ENCODE measurements at regions not wholly inside any gene's neighbourhood (a gene's known extent, or its start where the extent isn't known, plus 50 kb on each side); places are given as distances from the start of the nearest gene placed in this dataset.

GRCh38 chr1:234881893-234882771 lies 246.5 kb downstream of the TOMM20 start:
- Histone ChIP-seq H3K4me3 (ENCODE audit: low read depth in 1 of 2, low read length in 2 of 2) (no peak overlapping the region), H3K27ac (ENCODE audit: low read depth, low read length) (no peak overlapping the region), H3K36me3 (ENCODE audit: control insufficient read depth in 1 of 2, insufficient read depth in 2 of 2, low read length in 2 of 2) (no peaks in the 10 kb centered on the region), H3K9me3 (ENCODE audit: control insufficient read depth in 1 of 2, low read length in 2 of 2) (no peaks in the 10 kb centered on the region), H3K4me1 (ENCODE audit: control insufficient read depth in 1 of 2, insufficient read depth in 2 of 2, low read length in 2 of 2) (peaks cover 32 to 42% of the 10 kb centered on the region in 2 donors), H3K9ac (ENCODE audit: low read depth in 1 of 2, low read length in 2 of 2) (no peak overlapping the region), H3K27me3 (ENCODE audit: control insufficient read depth in 1 of 2, insufficient read depth in 2 of 2, low read length in 2 of 2) (no peaks in the 10 kb centered on the region)

- no peak overlapping the region for H3K4me3 ChIP-seq (ENCODE audit: low read depth in 1 of 2, low read length in 2 of 2)
- H3K27ac ChIP-seq (ENCODE audit: low read depth, low read length), result no peak overlapping the region
- no peaks in the 10 kb centered on the region for H3K36me3 ChIP-seq (ENCODE audit: control insufficient read depth in 1 of 2, insufficient read depth in 2 of 2, low read length in 2 of 2)
- no peaks in the 10 kb centered on the region for H3K27me3 ChIP-seq (ENCODE audit: control insufficient read depth in 1 of 2, insufficient read depth in 2 of 2, low read length in 2 of 2)
- peaks cover 51% of the 10 kb centered on the region in 2 donors for H3K4me1 ChIP-seq (ENCODE audit: control insufficient read depth in 1 of 2, insufficient read depth in 2 of 2, low read length in 2 of 2)
- no peaks in the 10 kb centered on the region for H3K9me3 ChIP-seq (ENCODE audit: control insufficient read depth in 1 of 2, low read length in 2 of 2)
- H3K9ac ChIP-seq (ENCODE audit: low read depth in 1 of 2, low read length in 2 of 2), result no peak overlapping the region
Measured at GRCh38 chr1:234879147-234880080, 249.2 kb downstream of the TOMM20 start.

- H3K4me3 ChIP-seq (ENCODE audit: low read depth in 1 of 2, low read length in 2 of 2), result no peak overlapping the region
- no peak overlapping the region for H3K9ac ChIP-seq (ENCODE audit: low read depth in 1 of 2, low read length in 2 of 2)
- no peaks in the 10 kb centered on the region for H3K36me3 ChIP-seq (ENCODE audit: control insufficient read depth in 1 of 2, insufficient read depth in 2 of 2, low read length in 2 of 2)
- H3K27me3 ChIP-seq (ENCODE audit: control insufficient read depth in 1 of 2, insufficient read depth in 2 of 2, low read length in 2 of 2), result no peaks in the 10 kb centered on the region
- no peak overlapping the region for H3K27ac ChIP-seq (ENCODE audit: low read depth, low read length)
- H3K4me1 ChIP-seq (ENCODE audit: control insufficient read depth in 1 of 2, insufficient read depth in 2 of 2, low read length in 2 of 2), result peaks cover 58 to 63% of the 10 kb centered on the region in 2 donors
- no peaks in the 10 kb centered on the region for H3K9me3 ChIP-seq (ENCODE audit: control insufficient read depth in 1 of 2, low read length in 2 of 2)
Measured at GRCh38 chr1:234878288-234878687, 250.3 kb downstream of the TOMM20 start.

- Histone ChIP-seq H3K4me1 (ENCODE audit: control insufficient read depth in 1 of 2, insufficient read depth in 2 of 2, low read length in 2 of 2) (peaks cover 58 to 66% of the 10 kb centered on the region in 2 donors), H3K9me3 (ENCODE audit: control insufficient read depth in 1 of 2, low read length in 2 of 2) (no peaks in the 10 kb centered on the region), H3K27me3 (ENCODE audit: control insufficient read depth in 1 of 2, insufficient read depth in 2 of 2, low read length in 2 of 2) (no peaks in the 10 kb centered on the region), H3K4me3 (ENCODE audit: low read depth in 1 of 2, low read length in 2 of 2) (no peak overlapping the region), H3K27ac (ENCODE audit: low read depth, low read length) (no peak overlapping the region), H3K36me3 (ENCODE audit: control insufficient read depth in 1 of 2, insufficient read depth in 2 of 2, low read length in 2 of 2) (no peaks in the 10 kb centered on the region), H3K9ac (ENCODE audit: low read depth in 1 of 2, low read length in 2 of 2) (no peak overlapping the region)
Measured at GRCh38 chr1:234877761-234878160, 250.9 kb downstream of the TOMM20 start.

- H3K36me3 ChIP-seq (ENCODE audit: control insufficient read depth in 1 of 2, insufficient read depth in 2 of 2, low read length in 2 of 2), result no peaks in the 10 kb centered on the region
- H3K27me3 ChIP-seq (ENCODE audit: control insufficient read depth in 1 of 2, insufficient read depth in 2 of 2, low read length in 2 of 2), result no peaks in the 10 kb centered on the region
- peak overlapping the region; percentile 75 for H3K27ac ChIP-seq (ENCODE audit: low read depth, low read length)
- H3K4me1 ChIP-seq (ENCODE audit: control insufficient read depth in 1 of 2, insufficient read depth in 2 of 2, low read length in 2 of 2), result peaks cover 58 to 71% of the 10 kb centered on the region in 2 donors
- H3K4me3 ChIP-seq (ENCODE audit: low read depth in 1 of 2, low read length in 2 of 2), result no peak overlapping the region
- H3K9ac ChIP-seq (ENCODE audit: low read depth in 1 of 2, low read length in 2 of 2), result peak overlapping the region; percentile 27 to 52
- H3K9me3 ChIP-seq (ENCODE audit: control insufficient read depth in 1 of 2, low read length in 2 of 2), result no peaks in the 10 kb centered on the region
Measured at GRCh38 chr1:234875953-234876855, 252.4 kb downstream of the TOMM20 start.

- peak overlapping the region; percentile 75 for H3K27ac ChIP-seq (ENCODE audit: low read depth, low read length)
- no peaks in the 10 kb centered on the region for H3K9me3 ChIP-seq (ENCODE audit: control insufficient read depth in 1 of 2, low read length in 2 of 2)
- no peaks in the 10 kb centered on the region for H3K27me3 ChIP-seq (ENCODE audit: control insufficient read depth in 1 of 2, insufficient read depth in 2 of 2, low read length in 2 of 2)
- H3K4me3 ChIP-seq (ENCODE audit: low read depth in 1 of 2, low read length in 2 of 2), result no peak overlapping the region
- peak overlapping the region; percentile 27 to 52 for H3K9ac ChIP-seq (ENCODE audit: low read depth in 1 of 2, low read length in 2 of 2)
- no peaks in the 10 kb centered on the region for H3K36me3 ChIP-seq (ENCODE audit: control insufficient read depth in 1 of 2, insufficient read depth in 2 of 2, low read length in 2 of 2)
- peaks cover 56 to 71% of the 10 kb centered on the region in 2 donors for H3K4me1 ChIP-seq (ENCODE audit: control insufficient read depth in 1 of 2, insufficient read depth in 2 of 2, low read length in 2 of 2)
Measured at GRCh38 chr1:234875328-234875952, 253.2 kb downstream of the TOMM20 start.

- H3K9ac ChIP-seq (ENCODE audit: low read depth in 1 of 2, low read length in 2 of 2), result peak overlapping the region in 1 of 2 donors; percentile 44
- H3K4me1 ChIP-seq (ENCODE audit: control insufficient read depth in 1 of 2, insufficient read depth in 2 of 2, low read length in 2 of 2), result peaks cover 50 to 69% of the 10 kb centered on the region in 2 donors
- no peak overlapping the region for H3K4me3 ChIP-seq (ENCODE audit: low read depth in 1 of 2, low read length in 2 of 2)
- no peaks in the 10 kb centered on the region for H3K36me3 ChIP-seq (ENCODE audit: control insufficient read depth in 1 of 2, insufficient read depth in 2 of 2, low read length in 2 of 2)
- no peaks in the 10 kb centered on the region for H3K9me3 ChIP-seq (ENCODE audit: control insufficient read depth in 1 of 2, low read length in 2 of 2)
- peak overlapping the region; percentile 47 for H3K27ac ChIP-seq (ENCODE audit: low read depth, low read length)
- H3K27me3 ChIP-seq (ENCODE audit: control insufficient read depth in 1 of 2, insufficient read depth in 2 of 2, low read length in 2 of 2), result no peaks in the 10 kb centered on the region
Measured at GRCh38 chr1:234874291-234875288, 254.0 kb downstream of the TOMM20 start.

GRCh38 chr1:234871710-234872271 lies 256.8 kb downstream of the TOMM20 start:
- no peak overlapping the region for H3K4me3 ChIP-seq (ENCODE audit: low read depth in 1 of 2, low read length in 2 of 2)
- H3K4me1 ChIP-seq (ENCODE audit: control insufficient read depth in 1 of 2, insufficient read depth in 2 of 2, low read length in 2 of 2), result peaks cover 30 to 49% of the 10 kb centered on the region in 2 donors
- no peaks in the 10 kb centered on the region for H3K9me3 ChIP-seq (ENCODE audit: control insufficient read depth in 1 of 2, low read length in 2 of 2)
- no peaks in the 10 kb centered on the region for H3K27me3 ChIP-seq (ENCODE audit: control insufficient read depth in 1 of 2, insufficient read depth in 2 of 2, low read length in 2 of 2)
- no peak overlapping the region for H3K27ac ChIP-seq (ENCODE audit: low read depth, low read length)
- H3K36me3 ChIP-seq (ENCODE audit: control insufficient read depth in 1 of 2, insufficient read depth in 2 of 2, low read length in 2 of 2), result no peaks in the 10 kb centered on the region
- no peak overlapping the region for H3K9ac ChIP-seq (ENCODE audit: low read depth in 1 of 2, low read length in 2 of 2)

Data from duodenal mucosa (tissue), 2 donors.